Hematopoietic multipotent progenitor cell treated with erythropoietin and hydrocortisone succinate and interleukin-3 and kit ligand, for 17 days (in vitro differentiated cells): ENCODE measurements at regions not wholly inside any gene's neighbourhood (a gene's known extent, or its start where the extent isn't known, plus 50 kb on each side); places are given as distances from the start of the nearest gene placed in this dataset.
"Not testable (repeated sequence)": the region's sequence is repeated elsewhere in the genome, so short reads cannot be mapped to it uniquely, and the experiment has no call there.

ENCODE experiments used
- DNase-seq: peaks from one replicate; pipeline ENCODE4 v3.0.0-alpha.2; 2015; ENCODE audit warnings: low spot score

DNA sequence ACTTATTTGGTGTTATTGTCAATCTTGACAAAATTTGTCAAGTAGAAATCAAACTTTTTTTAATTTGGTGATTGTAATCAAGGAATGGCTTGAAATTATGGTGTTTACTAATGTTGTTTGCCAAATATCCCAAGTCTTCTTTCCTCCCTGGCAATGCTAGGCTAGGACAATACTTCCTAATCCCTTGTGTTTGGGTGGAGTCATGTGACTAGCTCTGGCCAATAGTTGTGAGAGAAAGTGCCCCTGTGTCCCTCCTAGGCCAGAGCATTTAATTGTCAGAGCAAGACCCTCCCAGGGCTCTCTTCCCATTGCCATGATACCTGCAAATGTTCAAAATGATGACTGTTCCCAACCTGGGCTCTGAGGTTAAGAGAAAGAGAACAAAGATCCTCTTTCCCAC lies 132.7 kb downstream of the ANXA2 start:
- no peak for DNase-seq

DNA sequence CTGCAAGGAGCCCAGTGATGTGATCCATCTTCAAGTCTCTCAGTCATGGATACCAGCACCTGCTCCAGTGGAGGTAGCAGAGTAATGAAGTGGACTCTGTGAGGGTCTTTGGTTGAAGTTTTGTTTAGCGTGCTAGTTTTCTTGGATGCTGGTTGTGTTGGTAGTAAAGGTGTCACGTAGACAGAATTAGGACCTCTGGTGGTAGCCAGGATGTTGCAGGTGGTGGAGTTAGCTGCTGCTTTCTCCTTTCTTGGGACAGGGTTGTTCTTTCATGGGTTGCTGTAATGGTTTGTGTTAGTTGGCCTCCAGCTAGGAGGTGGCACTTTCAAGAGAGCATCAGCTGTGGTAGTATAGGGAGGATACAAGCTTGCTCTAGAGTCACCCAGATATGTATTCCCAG lies 125.2 kb downstream of the ANXA2 start:
- no peak for DNase-seq

DNA sequence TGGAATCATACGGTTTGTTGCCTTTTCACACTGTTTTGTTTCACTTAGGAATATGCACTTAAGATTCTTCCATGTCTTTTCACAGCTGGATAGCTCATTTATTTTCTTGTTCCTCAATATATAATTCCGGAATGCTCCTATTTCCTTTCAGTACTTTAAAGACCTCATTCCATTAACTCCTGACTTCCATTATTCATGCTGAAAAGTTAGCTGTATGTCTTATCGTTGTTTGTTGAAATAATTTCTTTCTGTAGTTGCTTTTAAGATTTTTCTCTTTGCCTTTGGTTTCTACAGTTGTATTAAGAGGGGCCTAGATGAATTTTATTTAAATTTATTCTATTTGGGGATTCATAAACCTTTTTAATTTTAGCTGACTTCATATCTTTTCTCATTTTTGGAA lies 122.2 kb downstream of the ANXA2 start:
- DNase-seq = no peak

DNA sequence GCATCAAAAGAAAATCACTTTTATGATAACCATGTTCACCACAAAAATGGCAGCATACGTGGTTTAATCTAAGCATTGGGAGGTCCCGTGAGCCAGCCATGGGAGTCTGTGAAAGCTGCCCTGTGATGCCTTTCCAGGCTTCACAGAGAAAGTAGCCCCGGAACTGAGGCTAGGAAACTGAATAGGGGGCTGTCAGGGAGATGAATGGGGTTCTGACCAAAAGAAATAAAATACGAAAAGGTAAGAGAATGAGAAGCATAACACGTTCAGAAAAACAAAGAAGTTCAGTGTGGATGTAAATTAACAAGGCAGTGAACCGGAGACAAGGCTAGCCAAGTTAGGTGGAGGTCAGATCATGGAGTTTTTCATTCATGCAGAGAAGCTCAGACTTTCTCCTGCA lies 118.9 kb downstream of the ANXA2 start:
- no peak for DNase-seq

DNA sequence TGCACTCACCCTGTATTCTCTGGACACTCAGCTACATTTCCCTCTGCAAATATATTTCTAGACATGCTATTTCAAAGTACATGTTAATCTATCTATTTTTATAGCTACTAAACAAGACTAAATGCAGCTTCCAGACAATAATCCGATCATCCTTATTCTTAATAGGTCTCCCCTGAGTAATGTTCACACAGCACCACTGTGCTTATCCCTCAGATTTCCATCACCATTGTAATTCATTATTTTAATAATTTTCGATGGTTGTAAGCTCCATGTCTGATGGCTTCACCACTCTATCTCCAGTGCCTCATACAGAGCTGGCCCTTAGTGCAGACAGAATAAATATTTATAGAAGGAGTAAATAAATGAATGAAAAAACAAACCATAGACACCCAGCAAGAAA lies 117.5 kb downstream of the ANXA2 start:
- no peak for DNase-seq

DNA sequence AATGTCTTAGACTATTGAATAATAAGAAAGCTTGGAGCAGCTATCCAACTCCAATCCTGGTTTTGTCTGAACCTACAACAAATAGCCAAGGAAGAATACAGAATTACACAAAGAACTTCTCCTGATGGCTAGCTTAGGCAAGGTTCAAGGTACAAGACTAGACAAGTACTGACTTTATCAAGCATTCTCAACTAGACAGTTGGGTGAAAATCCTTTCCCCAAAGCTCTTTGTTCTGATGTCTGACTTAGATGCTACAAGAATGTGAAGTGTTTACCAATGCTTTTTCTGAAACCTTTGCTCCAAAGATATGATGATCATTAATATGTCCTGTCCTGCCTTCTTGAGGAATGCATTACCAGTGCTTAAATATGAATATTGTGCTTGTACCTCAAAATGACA lies 113.8 kb downstream of the ANXA2 start:
- no peak for DNase-seq

DNA sequence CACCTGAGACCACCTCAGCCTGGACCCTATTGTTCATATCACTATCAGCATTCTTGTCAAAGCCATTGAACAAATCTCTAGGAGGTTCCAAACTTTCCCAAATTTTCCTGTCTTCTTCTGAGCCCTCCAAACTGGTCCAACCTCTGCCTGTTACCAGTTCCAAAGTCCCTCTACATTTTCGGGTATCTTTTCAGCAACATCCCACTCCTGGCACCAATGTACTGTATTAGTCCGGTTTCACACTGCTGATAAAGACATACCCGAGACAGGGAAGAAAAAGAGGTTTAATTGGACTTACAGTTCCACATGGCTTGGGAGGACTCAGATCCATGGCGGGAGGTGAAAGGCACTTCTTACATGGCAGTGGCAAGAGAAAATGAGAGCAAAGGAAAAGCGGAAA lies 101.9 kb downstream of the ANXA2 start:
- not testable (repeated sequence) for DNase-seq

DNA sequence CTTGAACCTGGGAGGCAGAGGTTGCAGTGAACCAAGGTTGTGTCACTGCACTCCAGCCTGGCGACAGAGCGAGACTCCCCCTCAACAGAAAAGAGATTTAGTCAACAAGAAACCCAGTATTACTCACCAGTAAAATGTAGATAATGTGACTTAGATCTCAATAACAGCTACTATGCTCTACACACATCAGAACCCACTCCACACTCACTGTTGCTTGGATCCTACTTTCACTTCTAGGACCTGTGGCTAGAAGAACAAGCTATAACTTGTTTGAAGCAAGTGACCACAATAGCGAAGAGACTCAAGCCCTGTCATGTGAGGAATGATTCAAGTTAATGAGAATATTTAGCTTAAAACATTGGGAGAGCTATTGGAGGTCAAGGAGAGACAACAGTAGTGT lies 100.7 kb downstream of the ANXA2 start:
- no peak for DNase-seq
